ENCODE measurements at regions not wholly inside any gene's neighbourhood (a gene's known extent, or its start where the extent isn't known, plus 50 kb on each side); places are given as distances from the start of the nearest gene placed in this dataset.

DNA sequence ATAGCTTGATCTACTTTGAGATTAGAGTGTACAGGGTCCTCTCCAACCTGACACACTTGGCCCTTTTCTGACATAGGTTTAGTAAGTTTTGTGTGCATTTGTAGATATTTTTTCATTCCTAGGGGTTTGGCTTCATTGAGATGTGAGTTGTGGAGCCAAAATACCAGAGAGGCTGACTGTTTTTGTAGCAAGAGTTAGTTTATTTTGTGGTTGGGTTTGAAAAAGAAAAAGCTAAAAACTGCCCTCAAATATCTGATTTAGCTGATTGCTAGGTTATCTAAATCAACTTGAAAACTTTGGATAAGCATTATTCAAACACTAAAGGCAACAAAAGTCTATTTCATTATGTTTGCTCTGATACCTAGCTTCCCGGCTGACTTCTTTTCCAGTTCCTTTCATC is 164.7 kb upstream of the CENPW start:
- Histone ChIP-seq H3K9me3 (replicated peaks; ENCODE audit: control insufficient read depth, insufficient read depth, low read depth, low read length) (no peaks in the 10 kb centered on the region), H4K20me1 (replicated peaks; ENCODE audit: control insufficient read depth, insufficient read depth, low read length) (no peaks in the 10 kb centered on the region), H3K4me1 (replicated peaks in 1 of 2; ENCODE audit: control insufficient read depth in 2 of 2, insufficient read depth in 2 of 2, low read length in 2 of 2) (peaks cover 0 to 11% of the 10 kb centered on the region in 2 experiments; a peak in 2 of 5 replicates), H3K9me1 (ENCODE audit: control insufficient read depth, insufficient read depth, low read length) (no peaks in the 10 kb centered on the region), H3K4me3 (no peak overlapping the region), H3K27ac (ENCODE audit: extremely low read depth, low read depth, low read length) (no peak overlapping the region), H3K27me3 (ENCODE audit: control insufficient read depth in 2 of 2, insufficient read depth in 2 of 2, low read length in 2 of 2) (no peaks in the 10 kb centered on the region), H3K9ac (ENCODE audit: insufficient read depth in 1 of 2, low read depth in 2 of 2, low read length in 2 of 2) (no peak overlapping the region), H3K79me2 (ENCODE audit: control insufficient read depth, insufficient read depth, low read length) (no peaks in the 10 kb centered on the region), H3K36me3 (ENCODE audit: control insufficient read depth, insufficient read depth, low read length) (no peaks in the 10 kb centered on the region), H2AFZ (ENCODE audit: low read depth, low read length) (no peak overlapping the region), H3K4me2 (ENCODE audit: insufficient read depth, low read length) (no peak overlapping the region)
- intact Hi-C loops (cut with micrococcal nuclease): loop anchor here (10.0 kb wide), 3 partner anchors 140 to 860 kb away; partner anchors contain the start of gene CENPW
- WGBS (ENCODE audit: insufficient coverage, low coverage, missing lambda C conversion rate): 76% methylated on average over 1 of the region's 1 CpG
- TF ChIP-seq ZNF217 (CRISPR knock-in tag; IDR thresholded peaks at IDR 0.05) (no peak), TSHZ1 (CRISPR knock-in tag; IDR thresholded peaks at IDR 0.05) (no peak), C11orf30 (IDR thresholded peaks at IDR 0.05; ENCODE audit: low read depth) (no peak), POLR2A (conservative IDR thresholded peaks at IDR 0.05) (no peak)
- TF ChIP-seq, protein P1, sequence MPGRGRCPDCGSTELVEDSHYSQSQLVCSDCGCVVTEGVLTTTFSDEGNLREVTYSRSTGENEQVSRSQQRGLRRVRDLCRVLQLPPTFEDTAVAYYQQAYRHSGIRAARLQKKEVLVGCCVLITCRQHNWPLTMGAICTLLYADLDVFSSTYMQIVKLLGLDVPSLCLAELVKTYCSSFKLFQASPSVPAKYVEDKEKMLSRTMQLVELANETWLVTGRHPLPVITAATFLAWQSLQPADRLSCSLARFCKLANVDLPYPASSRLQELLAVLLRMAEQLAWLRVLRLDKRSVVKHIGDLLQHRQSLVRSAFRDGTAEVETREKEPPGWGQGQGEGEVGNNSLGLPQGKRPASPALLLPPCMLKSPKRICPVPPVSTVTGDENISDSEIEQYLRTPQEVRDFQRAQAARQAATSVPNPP (IDR thresholded peaks at IDR 0.05; ENCODE audit: borderline replicate concordance, insufficient read depth, insufficient read length): no peak
- ATAC-seq (no peak), FAIRE-seq (no peak), DNase-seq (ENCODE audit: extremely low read depth in 1 of 4, low spot score in 3 of 4) (no peak)
- ChIA-PET CTCF (ENCODE audit: low intra/inter-chr PET ratio) (no interaction called here), POLR2A (no interaction called here)
- BruUV-seq (replicated peaks): no TSS peak
- in situ Hi-C loops (cut with MboI): no loop called here
